ENCODE measurements at regions not wholly inside any gene's neighbourhood (a gene's known extent, or its start where the extent isn't known, plus 50 kb on each side); places are given as distances from the start of the nearest gene placed in this dataset.

DNA sequence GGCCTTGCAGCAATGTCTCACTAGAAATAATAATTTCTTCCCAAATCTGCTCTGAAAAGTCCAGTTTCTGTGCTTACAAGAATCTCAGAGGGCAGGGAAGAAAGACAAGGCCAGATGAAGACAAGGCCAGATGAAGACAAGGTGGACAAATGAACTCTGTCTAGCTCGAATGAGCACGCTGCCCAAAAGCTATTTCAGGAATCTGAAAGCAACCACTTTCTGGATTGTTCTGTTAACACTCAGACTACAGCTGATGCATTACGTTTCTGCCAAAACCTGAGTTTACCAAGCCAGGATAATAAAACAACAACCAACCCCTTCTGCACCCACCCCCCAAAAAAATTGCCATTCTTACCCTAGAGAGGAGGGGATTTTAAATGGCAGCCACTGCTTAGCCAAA is 1073.6 kb downstream of the SORCS3 start:
- TF ChIP-seq, protein P1, sequence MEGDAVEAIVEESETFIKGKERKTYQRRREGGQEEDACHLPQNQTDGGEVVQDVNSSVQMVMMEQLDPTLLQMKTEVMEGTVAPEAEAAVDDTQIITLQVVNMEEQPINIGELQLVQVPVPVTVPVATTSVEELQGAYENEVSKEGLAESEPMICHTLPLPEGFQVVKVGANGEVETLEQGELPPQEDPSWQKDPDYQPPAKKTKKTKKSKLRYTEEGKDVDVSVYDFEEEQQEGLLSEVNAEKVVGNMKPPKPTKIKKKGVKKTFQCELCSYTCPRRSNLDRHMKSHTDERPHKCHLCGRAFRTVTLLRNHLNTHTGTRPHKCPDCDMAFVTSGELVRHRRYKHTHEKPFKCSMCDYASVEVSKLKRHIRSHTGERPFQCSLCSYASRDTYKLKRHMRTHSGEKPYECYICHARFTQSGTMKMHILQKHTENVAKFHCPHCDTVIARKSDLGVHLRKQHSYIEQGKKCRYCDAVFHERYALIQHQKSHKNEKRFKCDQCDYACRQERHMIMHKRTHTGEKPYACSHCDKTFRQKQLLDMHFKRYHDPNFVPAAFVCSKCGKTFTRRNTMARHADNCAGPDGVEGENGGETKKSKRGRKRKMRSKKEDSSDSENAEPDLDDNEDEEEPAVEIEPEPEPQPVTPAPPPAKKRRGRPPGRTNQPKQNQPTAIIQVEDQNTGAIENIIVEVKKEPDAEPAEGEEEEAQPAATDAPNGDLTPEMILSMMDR (IDR thresholded peaks at IDR 0.05; ENCODE audit: borderline replicate concordance, insufficient read depth, low read depth, low read length): no peak
- H3K4me3 ChIP-seq (ENCODE audit: low read depth, low read length): no peak overlapping the region

GRCh38 chr10:105707603-105708002 is 1066.5 kb downstream of the SORCS3 start:
- no peak overlapping the region for H3K4me3 ChIP-seq (ENCODE audit: low read depth, low read length)
- TF ChIP-seq, protein P1 (IDR thresholded peaks at IDR 0.05; ENCODE audit: borderline replicate concordance, insufficient read depth, low read depth, low read length): no peak

GRCh38 chr10:105706281-105707026 is 1065.4 kb downstream of the SORCS3 start:
- H3K4me3 ChIP-seq (ENCODE audit: low read depth, low read length): no peak overlapping the region
- TF ChIP-seq, protein P1 (IDR thresholded peaks at IDR 0.05; ENCODE audit: borderline replicate concordance, insufficient read depth, low read depth, low read length): no peak

DNA sequence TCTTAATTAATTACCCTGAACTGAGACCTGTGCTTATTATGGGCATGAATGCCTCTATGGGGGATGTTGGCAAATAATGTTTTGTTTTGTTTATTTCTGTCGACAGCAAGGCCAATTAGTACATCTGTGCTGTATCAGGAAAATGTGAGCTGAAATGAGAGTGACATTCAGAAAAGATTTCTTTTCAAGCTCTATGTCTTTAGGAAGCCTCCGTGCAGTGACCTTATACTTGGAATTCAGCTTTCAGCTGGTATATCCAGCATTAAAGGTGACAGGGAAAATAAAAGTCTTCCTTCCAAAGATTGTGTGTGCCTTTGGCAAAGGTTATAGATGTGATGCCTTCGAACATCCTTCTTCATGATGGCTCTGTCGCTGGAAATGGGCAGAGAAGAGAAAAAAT is 1061.1 kb downstream of the SORCS3 start:
- TF ChIP-seq, protein P1 (IDR thresholded peaks at IDR 0.05; ENCODE audit: borderline replicate concordance, insufficient read depth, low read depth, low read length): no peak

GRCh38 chr10:105700218-105700617 is 1059.1 kb downstream of the SORCS3 start:
- H3K4me3 ChIP-seq (ENCODE audit: low read depth, low read length): no peak overlapping the region
- TF ChIP-seq, protein P1 (IDR thresholded peaks at IDR 0.05; ENCODE audit: borderline replicate concordance, insufficient read depth, low read depth, low read length): no peak

More for the DNA sequence above, 1061.1 kb downstream of the SORCS3 start:
- H3K4me3 ChIP-seq (ENCODE audit: low read depth, low read length): no peak overlapping the region

DNA sequence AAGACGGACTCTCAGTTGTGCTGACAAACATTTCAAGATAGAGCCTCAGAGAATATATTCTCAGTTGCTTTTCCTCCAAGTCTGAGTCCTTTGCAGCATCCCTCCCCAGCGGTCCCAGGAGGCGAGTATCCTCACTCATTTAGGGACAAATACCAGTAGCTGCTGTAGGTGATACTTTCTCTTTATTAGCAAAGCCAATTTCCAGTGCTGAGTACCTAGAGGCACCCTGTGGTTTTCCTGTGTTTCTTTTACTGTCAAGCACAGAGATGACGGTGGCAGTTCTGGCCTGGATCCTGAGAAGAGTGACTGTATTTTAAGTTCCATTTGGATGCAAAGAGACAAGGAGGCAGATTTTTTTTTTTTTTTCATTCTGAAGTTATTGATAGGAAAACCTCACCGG is 1058.4 kb downstream of the SORCS3 start:
- H3K4me3 ChIP-seq (ENCODE audit: low read depth, low read length): no peak overlapping the region
- TF ChIP-seq, protein P1 (IDR thresholded peaks at IDR 0.05; ENCODE audit: borderline replicate concordance, insufficient read depth, low read depth, low read length): no peak

GRCh38 chr10:105698592-105698991 is 1057.5 kb downstream of the SORCS3 start:
- no peak overlapping the region for H3K4me3 ChIP-seq (ENCODE audit: low read depth, low read length)
- TF ChIP-seq, protein P1 (IDR thresholded peaks at IDR 0.05; ENCODE audit: borderline replicate concordance, insufficient read depth, low read depth, low read length): no peak

All from GM12875 (cell line).